ENCODE measurements at regions not wholly inside any gene's neighbourhood (a gene's known extent, or its start where the extent isn't known, plus 50 kb on each side); places are given as distances from the start of the nearest gene placed in this dataset.
A peak's percentile ranks its signal among the peaks of the same experiment; 100 is the strongest.

GRCh38 chr17:53516636-53517035, 306.1 kb upstream of the KIF2B start:
- CTCF ChIA-PET = interaction anchor here (0.6 to 1.5 kb wide), 4 partner anchors 13 to 905 kb away, joined by 3 to 4 read pairs (median 3); no protein-coding TSS in a partner anchor
- Histone ChIP-seq H3K4me1 (ENCODE audit: control insufficient read depth in 1 of 2, insufficient read depth in 2 of 2, low read depth in 1 of 2, low read length in 1 of 2) (no peaks in the 10 kb centered on the region), H3K79me2 (ENCODE audit: insufficient read depth) (no peaks in the 10 kb centered on the region), H3K4me2 (no peak overlapping the region), H3K4me3 (ENCODE audit: low read depth in 2 of 2, low read length in 1 of 2) (no peak overlapping the region), H3K27ac (ENCODE audit: low read depth in 2 of 2, low read length in 1 of 2) (no peak overlapping the region), H4K20me1 (ENCODE audit: insufficient read depth) (no peaks in the 10 kb centered on the region), H3F3A (replicated peaks; ENCODE audit: insufficient read depth) (no peaks in the 10 kb centered on the region), H3K9ac (no peak overlapping the region), H2AFZ (ENCODE audit: low read depth) (no peak overlapping the region), H3K9me2 (no peaks in the 10 kb centered on the region), H3K36me3 (replicated peaks in 1 of 2; ENCODE audit: control insufficient read depth in 1 of 2, insufficient read depth in 2 of 2, low read length in 1 of 2) (no peaks in the 10 kb centered on the region), H3K9me3 (no peaks in the 10 kb centered on the region), H3K27me3 (ENCODE audit: insufficient read depth) (no peaks in the 10 kb centered on the region)
- DNase-seq = no peak
- no peak for TF ChIP-seq EZH2phosphoT487 (IDR thresholded peaks at IDR 0.05; ENCODE audit: borderline replicate concordance, low read depth)
- peak; percentile 56 for TF ChIP-seq RAD21 (IDR thresholded peaks at IDR 0.05; ENCODE audit: low read length)
- TF ChIP-seq CTCF (IDR thresholded peaks at IDR 0.05) = peak; percentile 65
- TF ChIP-seq SMC3 (IDR thresholded peaks at IDR 0.05; ENCODE audit: low read depth, low read length) = peak; percentile 46; the same call in 1 of the 2 replicates
- 42% methylated on average over 3 of the region's 3 CpGs for WGBS (ENCODE audit: low lambda C conversion rate)
- POLR2A ChIA-PET = no interaction called here

GRCh38 chr17:53499277-53499676, 323.4 kb upstream of the KIF2B start:
- ChIA-PET POLR2A (interaction anchor here (1.1 kb wide), 1 partner anchor 1400 kb away, joined by 3 read pairs; no protein-coding TSS in a partner anchor), CTCF (interaction anchor here (0.8 kb wide), 1 partner anchor 34 kb away, joined by 3 read pairs; no protein-coding TSS in a partner anchor)
- Histone ChIP-seq H3K79me2 (ENCODE audit: insufficient read depth) (no peaks in the 10 kb centered on the region), H3K9ac (no peak overlapping the region), H4K20me1 (ENCODE audit: insufficient read depth) (no peaks in the 10 kb centered on the region), H2AFZ (ENCODE audit: low read depth) (no peak overlapping the region), H3K4me3 (ENCODE audit: low read depth in 2 of 2, low read length in 1 of 2) (no peak overlapping the region), H3K27ac (ENCODE audit: low read depth in 2 of 2, low read length in 1 of 2) (peak overlapping the region in 1 of 2 experiments; percentile 81; a peak in 2 of 4 replicates), H3K27me3 (ENCODE audit: insufficient read depth) (no peaks in the 10 kb centered on the region), H3K9me3 (no peaks in the 10 kb centered on the region), H3K4me1 (ENCODE audit: control insufficient read depth in 1 of 2, insufficient read depth in 2 of 2, low read depth in 1 of 2, low read length in 1 of 2) (peaks cover 0 to 4% of the 10 kb centered on the region in 2 experiments; a peak in 2 of 4 replicates), H3K9me2 (no peaks in the 10 kb centered on the region), H3F3A (replicated peaks; ENCODE audit: insufficient read depth) (no peaks in the 10 kb centered on the region), H3K4me2 (no peak overlapping the region), H3K36me3 (replicated peaks in 1 of 2; ENCODE audit: control insufficient read depth in 1 of 2, insufficient read depth in 2 of 2, low read length in 1 of 2) (no peaks in the 10 kb centered on the region)
- WGBS (ENCODE audit: low lambda C conversion rate) = 4% methylated on average over 2 of the region's 2 CpGs
- peak; percentile 69 for DNase-seq
- no peak for TF ChIP-seq FOXM1 (IDR thresholded peaks at IDR 0.05; ENCODE audit: low read depth)
- TF ChIP-seq EP300 (IDR thresholded peaks at IDR 0.05; ENCODE audit: borderline replicate concordance in 1 of 2, low read depth in 1 of 2, low read length in 1 of 2) = peak in 1 of 2 experiments; percentile 97; a peak in 2 of 4 replicates
- TF ChIP-seq IRF3 (IDR thresholded peaks at IDR 0.05; ENCODE audit: low read depth, low read length) = no peak
- peak; percentile 88 for TF ChIP-seq FOXJ3 (CRISPR knock-in tag; IDR thresholded peaks at IDR 0.05)
- no peak for TF ChIP-seq REST (IDR thresholded peaks at IDR 0.05; ENCODE audit: low read depth, low read length)
- TF ChIP-seq CTCF (IDR thresholded peaks at IDR 0.05) = no peak
- no peak for TF ChIP-seq RXRA (IDR thresholded peaks at IDR 0.05; ENCODE audit: borderline replicate concordance, low read depth)
- TF ChIP-seq RCOR1 (IDR thresholded peaks at IDR 0.05; ENCODE audit: low read length) = peak; percentile 97
- TF ChIP-seq MAX (IDR thresholded peaks at IDR 0.05; ENCODE audit: low read depth) = no peak
- TF ChIP-seq CHD2 (IDR thresholded peaks at IDR 0.05; ENCODE audit: low read length, partially characterized antibody) = peak; percentile 91
- no peak for TF ChIP-seq TAF1 (IDR thresholded peaks at IDR 0.05; ENCODE audit: borderline replicate concordance, low read depth, low read length)
- TF ChIP-seq EZH2phosphoT487 (IDR thresholded peaks at IDR 0.05; ENCODE audit: borderline replicate concordance, low read depth) = no peak
- no peak for TF ChIP-seq USF2 (IDR thresholded peaks at IDR 0.05; ENCODE audit: borderline replicate concordance, low read depth, low read length)
